Eye (tissue), 1 donor: ENCODE measurements at regions not wholly inside any gene's neighbourhood (a gene's known extent, or its start where the extent isn't known, plus 50 kb on each side); places are given as distances from the start of the nearest gene placed in this dataset.

Source experiments
- DNase-seq: peaks from one replicate; pipeline ENCODE4 v3.0.0-alpha.2; 2015

DNA sequence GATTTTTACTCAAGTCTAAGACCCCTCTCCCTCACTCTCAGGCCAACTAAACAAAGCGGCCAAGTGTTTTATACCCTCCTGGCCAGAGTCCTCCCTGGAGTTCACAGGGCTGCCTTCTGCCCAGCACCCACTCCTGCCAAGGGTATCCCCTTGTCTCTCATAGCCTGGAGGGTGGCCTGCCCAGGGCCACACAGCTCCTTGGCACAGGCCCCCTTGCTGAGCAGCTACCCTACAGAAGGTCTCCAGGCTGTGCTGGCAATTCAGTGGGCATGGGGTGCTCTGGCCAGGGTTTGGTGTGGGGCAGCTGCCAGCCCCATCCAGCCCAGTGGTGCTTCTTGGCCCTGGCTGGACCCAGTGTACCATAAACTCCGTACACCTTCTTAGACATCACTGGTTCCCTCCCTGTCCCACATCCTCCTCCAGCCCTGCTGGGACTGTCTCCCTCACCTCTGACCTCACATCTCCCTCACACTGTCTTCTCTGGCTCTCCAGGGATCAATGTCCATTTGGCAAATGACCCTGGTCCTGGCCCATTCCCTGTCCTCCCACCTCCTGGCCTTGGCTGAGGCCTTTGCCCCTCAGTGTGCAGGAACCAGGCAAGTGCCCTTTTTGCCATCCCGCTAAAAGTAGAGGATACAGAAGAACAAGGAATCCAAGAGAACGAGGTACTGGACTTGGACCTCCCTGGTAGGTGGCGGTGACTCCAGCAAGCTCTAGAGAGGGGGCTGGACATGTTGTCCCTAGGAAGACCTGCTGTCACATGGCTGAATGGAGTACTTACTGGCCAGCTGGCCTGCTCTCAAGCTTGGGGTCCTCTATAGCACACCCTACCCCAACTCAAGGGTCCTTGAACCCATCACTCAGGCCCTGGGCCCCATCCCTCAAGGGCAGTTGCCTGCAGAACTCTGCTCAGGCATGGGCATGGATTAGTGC, 50.0 kb upstream of the TRPM1 start:
- no peak for DNase-seq

GRCh38 chr15:31153531-31153930, 52.0 kb upstream of the TRPM1 start:
- DNase-seq = no peak

DNA sequence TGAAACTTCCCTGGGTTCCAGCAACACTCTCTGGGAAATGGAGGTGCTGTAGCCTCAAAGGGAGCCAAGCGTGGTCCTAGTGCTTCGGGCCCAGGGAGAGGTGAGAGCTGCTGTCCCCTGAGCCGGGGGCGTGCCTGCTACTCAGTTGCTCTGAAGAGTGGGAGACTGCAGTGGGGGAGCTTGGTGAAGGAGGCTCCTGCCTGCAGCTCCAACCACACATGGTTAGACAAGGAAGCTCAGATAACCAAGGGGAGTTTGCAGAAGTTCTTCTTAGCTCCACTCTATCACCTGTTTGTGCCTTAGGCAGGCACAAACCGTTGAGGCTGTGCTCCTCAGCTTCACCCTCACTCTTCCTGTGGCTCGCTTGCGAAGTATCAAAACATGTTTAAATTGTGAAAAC, 53.6 kb upstream of the TRPM1 start:
- DNase-seq = no peak

- no peak for DNase-seq
Measured at GRCh38 chr15:31156226-31156625, 54.7 kb upstream of the TRPM1 start.

DNA sequence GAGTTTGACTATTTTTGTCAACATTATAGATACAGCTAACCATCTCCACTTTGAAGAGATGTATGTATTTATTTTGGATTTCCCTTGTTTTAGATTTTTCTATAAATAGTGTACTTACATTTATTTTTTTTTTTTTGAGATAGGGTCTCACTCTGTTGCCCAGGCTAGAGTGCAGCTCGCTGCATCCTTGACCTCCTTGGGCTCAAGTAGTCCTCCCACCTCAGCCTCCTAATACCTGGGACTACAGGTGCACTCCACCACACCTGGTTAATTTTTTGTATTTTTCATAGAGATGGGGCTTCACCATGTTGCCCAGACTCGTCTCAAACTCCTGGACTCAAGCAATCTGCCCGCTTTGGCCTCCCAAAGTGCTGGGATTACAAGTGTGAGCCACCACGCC, 55.3 kb upstream of the TRPM1 start:
- DNase-seq = no peak

DNA sequence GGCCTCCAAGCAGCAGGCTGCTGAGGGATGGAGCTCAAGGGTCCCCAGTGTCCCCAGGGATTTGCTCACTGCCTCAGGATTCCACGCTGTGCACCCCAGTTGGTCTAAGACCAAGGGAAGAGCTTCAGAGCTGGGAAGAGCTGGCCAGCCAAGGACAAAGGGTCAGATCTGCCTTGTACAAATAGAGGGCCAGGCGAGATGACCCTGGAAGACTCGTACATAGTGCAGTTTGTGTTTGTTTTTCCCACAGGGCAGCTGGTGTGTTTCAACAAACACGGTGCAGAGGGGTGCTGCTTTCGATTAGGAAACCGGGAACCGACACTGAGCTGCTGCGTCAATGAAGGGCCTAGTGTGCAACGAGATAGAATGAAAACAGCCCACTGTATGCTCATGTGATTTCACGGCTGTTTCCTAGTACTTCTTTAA, 56.1 kb upstream of the TRPM1 start:
- DNase-seq = no peak

DNA sequence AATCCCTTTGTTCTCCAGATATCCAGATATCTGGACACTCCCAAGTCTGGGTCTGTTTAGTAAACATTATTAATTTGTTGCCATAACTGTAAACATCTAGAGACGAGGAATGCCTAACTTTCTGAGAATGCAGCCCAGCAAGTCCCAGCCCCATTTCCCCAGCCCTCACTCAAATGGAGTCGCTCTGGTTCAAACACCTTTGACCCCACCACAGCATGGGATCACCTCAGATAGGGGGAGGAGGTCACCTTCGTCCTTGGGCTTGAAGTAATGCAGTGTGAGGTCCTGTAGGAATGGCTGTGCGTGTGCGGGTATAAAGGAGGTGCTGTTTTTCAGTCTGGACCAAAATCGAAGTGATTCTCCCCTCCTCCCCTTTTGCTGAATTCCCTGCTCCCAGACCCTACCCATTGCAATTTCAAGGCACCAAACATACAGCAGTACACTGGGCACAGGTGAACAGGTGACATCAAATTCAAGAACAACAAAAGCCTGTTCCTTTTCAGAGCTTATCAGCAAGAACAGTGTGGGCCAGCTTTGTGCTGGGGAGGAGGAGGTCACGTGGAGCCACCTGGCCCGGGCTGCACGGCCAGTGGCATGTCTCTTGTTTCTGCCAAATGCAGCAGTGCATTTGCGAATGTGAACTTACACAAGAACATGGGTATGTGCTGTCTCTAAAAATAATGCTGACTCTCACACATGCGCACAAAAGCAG, 57.5 kb upstream of the TRPM1 start:
- DNase-seq = no peak

DNA sequence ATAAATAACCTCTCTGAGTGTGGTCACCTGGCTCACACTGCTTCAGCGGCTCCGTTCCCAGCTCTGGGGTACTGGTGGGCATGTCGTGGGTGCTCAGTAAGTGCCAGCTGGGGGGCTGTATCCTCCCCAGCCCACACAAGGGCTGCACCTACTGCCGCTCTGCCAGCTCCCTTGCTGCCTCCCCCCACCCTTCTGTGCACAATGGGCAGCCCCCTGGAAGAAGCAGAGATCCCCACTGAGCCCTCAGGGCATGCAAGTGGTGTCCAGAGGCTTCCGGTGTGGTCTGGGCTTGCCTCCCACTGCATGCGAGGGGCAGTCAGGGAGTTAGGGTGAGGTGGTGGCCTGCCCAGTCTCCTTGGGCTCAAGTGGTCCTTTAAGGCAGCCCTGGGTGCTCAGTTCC, 58.3 kb upstream of the TRPM1 start:
- DNase-seq = no peak

DNA sequence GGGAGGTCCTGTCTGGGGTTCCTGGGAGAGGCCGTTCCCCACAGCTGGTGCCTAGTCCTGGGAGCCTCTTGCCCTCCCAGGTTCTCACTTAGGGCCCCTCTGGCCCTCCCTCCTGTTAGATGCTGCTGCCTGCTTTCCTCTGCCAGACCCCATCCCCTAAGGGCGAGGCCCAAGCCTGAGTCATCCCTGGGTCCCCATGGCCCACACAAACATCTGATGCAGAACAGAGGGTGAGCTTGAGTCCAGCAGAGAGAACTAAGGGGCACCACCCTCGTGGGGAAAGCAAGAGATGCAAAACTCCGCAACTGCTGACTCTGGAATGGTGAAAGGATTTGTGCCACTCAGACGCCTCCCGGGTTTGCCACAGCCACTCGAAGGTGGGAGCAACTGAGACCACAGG, 58.8 kb upstream of the TRPM1 start:
- no peak for DNase-seq

DNA sequence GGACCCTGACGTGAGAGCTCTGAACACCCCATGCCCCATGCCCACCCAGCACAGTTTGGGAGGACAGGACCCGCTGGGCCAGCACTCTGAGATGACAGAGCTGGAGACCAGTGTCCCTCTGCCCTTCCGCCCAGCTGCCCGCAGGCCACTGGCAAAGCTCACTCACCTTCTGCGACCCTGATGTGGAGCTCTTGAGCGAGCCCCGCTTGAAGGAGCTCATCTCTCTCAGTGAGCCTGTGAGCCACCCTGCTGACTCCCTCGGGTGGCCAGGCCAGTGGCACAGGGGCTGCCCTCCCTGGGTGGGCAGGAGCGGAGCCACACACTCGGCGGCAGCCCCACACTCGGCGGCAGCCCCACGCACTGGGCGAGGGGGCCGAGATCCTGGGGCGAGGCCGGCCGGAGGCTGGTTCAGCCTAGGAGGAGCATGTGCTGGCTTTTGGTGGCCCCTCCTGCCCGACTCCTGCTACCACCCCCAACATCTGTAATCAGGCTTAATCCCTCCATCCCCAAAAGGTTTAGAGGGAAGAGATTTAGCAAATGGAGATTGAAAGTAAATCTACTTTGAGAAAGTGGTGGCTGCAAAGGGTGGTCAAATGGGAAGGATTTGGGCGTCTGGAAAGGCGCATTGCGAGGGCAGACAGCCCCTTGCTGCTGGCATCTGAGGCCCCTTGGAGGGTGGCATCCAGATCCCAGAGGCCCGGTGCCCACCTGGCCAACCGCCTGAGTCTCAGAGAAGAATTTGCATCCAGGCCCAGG, 59.4 kb upstream of the TRPM1 start:
- no peak for DNase-seq

DNA sequence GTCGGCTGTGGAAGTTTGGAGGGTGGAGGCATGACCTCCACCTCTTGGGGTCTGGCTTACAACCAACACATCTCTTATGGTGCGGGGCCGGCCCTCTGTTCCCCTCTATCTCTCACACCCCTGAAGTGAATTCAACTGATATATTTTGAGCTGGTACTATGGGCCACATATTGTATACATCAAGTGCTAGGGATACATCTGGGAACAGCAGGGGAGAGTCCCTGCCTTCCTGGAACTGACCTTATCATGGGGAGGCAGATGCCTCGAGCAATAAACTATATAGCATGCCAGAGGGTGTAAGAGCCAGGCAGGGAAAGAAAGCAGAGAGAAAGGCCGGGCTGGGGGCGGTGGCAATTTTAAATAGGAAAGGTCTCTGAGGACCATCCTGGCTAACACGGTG, 60.4 kb upstream of the TRPM1 start:
- DNase-seq = no peak

DNA sequence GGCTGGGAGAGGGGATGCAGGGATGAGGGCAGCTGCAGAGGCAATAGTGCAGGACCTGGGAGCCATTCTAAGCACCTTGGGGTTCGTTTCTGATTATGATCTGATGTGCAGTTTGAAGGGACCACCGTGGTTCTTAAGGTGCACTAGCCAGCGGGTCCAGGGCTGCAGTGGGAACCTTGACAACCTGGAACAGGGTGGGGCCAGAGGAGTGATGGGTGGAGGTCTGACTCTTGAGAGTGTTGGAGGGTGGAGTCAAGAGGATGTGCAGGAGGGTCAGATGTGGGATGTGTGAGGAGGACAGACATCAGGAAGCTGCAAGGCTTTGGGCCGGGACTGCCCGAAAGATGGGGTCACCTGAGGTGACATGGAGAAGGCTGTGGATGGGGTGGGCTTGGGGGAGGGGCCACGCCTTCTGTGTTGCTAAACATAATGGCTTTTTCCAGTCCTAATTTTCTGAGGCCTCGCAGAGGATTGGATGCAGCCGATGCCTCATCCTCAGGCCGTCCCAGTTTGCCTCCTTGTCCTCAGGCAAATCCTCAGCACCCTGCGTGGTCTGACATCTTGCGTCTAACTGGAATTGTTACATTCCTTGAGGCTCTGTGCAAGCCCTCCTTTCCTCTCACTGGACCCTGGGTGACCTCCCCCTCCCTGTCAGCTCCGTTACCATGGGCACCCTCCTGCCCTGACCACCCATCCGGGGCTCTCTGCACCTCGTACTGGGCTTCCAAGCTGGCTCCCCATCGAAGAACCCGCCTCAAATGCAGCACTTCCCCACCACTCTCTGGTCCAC, 61.4 kb upstream of the TRPM1 start:
- DNase-seq = no peak

DNA sequence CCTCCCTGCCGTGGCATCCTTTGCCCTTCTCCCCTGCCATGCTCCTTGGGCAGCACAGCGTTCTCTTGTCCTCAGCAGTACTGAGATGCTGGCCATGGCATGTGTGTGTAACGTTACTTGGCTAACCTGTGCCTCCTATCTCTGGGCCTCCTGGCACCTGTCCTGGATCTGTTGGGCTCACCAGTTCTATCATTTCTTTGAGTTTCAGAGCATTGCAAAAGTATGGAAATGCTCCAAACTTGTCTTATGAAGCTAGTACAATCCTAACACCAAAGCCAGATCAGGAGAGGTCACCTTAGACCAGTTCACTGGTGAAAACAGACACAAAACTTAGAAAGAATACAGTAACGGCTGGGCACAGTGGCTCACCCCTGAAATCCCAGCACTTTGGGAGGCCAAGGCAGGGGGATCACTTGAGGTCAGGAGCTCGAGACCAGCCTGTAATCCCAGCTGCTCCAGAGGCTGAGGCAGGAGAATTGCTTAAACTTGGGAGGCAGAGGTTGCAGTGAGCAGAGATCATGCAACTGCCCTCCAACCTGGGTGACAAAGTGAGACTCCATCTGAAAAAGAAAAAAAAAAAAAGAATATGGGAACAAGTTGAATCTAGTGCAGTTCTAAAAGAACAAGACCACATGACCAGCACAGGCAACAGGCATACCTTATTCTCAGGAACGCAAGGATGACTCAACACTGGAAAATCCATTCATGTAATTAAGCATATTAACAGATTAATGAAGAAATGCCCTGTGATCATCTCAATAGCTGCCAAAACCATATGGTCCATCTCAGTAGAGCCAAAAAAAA, 62.4 kb upstream of the TRPM1 start:
- DNase-seq = no peak

GRCh38 chr15:31164573-31164912, 63.0 kb upstream of the TRPM1 start:
- DNase-seq = no peak

DNA sequence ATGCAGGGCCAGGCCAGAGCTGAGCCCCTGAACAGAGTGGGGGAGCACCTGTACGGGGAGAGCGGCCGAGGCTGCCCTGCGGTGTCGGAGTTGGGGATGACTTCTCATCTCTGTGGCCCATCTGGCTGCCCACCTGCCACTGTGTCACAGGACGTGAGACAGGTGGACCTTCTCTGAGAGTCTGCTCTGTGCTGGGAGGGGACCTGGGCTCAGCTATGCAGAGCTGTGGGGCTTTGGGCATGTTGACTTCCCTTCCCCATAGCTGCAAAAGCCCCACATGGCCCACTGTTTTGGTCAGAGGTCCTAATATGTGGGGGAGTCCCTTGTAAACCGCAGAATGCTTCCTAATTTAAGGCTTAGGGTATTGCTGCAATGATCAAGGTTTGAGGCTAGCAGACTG, 68.0 kb upstream of the TRPM1 start:
- DNase-seq = no peak

DNA sequence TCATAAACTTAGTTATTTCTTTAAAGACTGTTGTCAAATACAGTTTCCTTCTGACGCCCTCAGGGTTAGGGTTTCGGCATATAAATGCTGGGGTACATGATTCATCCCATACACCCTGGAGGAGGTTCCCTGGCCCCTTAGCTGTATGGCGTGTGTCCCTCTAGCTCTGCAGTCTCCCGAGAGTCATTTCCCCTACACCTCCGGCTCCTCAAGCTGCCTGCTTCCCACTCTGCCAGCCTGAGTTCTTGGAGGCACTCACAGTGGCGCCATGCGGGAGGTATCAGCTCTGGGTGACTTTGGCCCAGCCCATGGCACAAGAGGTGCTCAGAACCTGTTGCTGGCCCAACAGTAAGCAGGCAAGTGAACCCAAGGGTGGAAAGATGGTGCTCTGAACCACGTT, 70.2 kb upstream of the TRPM1 start:
- no peak for DNase-seq

- no peak for DNase-seq
Measured at GRCh38 chr15:31172606-31173005, 71.1 kb upstream of the TRPM1 start.

GRCh38 chr15:31173790-31174450, 72.4 kb upstream of the TRPM1 start:
- DNase-seq = no peak

DNA sequence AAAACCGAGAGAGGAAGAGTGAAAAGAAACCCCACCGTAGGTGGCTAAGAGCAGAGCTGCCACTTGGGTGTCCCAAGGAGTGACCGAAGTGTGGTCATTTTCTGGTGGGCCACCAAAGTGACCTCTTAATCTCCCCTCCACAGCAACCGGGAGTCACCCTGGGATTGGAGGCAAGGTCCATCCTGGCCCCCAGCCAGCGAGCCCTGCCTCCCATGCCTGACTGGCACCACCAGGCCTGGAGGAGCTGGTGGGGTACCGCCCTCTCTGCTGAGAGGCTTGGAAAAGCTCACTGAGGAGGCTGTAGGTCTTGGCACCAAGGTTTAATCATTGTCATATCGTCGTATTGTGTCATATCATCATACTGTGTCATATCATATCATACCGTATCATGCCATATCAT, 74.0 kb upstream of the TRPM1 start:
- no peak for DNase-seq

DNA sequence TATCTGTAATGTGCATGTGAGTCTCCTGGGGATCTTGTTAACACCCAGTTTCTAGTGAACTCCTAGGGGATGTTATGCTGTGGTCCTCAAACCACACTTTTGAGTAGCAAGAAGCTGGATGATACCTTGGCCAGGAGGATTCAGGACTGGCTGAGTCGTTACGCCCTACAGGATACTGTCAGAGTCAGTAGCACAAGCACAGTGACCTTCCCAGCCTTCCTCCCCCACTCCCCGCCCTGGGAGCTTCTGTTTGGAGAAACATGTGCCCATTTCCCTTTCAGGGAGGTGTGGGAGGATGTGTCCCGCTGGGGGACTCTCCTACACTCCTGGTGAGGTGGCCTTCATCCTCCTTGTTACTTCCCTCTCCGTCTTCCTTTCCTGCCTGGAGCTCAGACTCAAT, 76.4 kb upstream of the TRPM1 start:
- DNase-seq = no peak

- DNase-seq = no peak
Measured at GRCh38 chr15:31178705-31179104, 77.2 kb upstream of the TRPM1 start.
